CD14-positive monocyte (primary cell): ENCODE measurements at regions not wholly inside any gene's neighbourhood (a gene's known extent, or its start where the extent isn't known, plus 50 kb on each side); places are given as distances from the start of the nearest gene placed in this dataset.

Experiments
- DNase-seq, 3 donors: peaks; one replicate each; pipeline ENCODE4 v3.0.0-alpha.2; 2011 to 2022
- H2AFZ ChIP-seq: 2 replicates; pipeline ENCODE4 v1.6.0; 2012; ENCODE audit warnings: mild to moderate bottlenecking, low read depth, low read length, inconsistent platforms; ENCODE audit not compliant: insufficient read depth, poor library complexity, severe bottlenecking
- H3K27ac ChIP-seq, 2 donors: 1 replicate in 1 of 2; 2 replicates in 1 of 2; pipeline ENCODE4 v1.5.1; 2012 to 2013; ENCODE audit warnings: low read length in 2 of 2, control low read depth in 1 of 2, inconsistent platforms in 1 of 2, low read depth in 1 of 2, mild to moderate bottlenecking in 1 of 2
- H3K27me3 ChIP-seq, 2 donors: one replicate each; pipeline versions ENCODE4 v1.6.0 to v1.6.1; 2011 to 2013; ENCODE audit warnings: low read length in 2 of 2; ENCODE audit not compliant: control insufficient read depth in 2 of 2, insufficient read depth in 2 of 2
- H3K36me3 ChIP-seq, 2 donors: replicated peaks in 1 of 2; 1 replicate in 1 of 2; 2 replicates in 1 of 2; pipeline versions ENCODE4 v1.5.1 to v1.6.1; 2012 to 2013; ENCODE audit warnings: low read length in 2 of 2, control low read depth in 1 of 2, inconsistent platforms in 1 of 2, mild to moderate bottlenecking in 1 of 2; ENCODE audit not compliant: insufficient read depth in 2 of 2, control insufficient read depth in 1 of 2
- H3K4me1 ChIP-seq, 2 donors: 1 replicate in 1 of 2; 2 replicates in 1 of 2; pipeline versions ENCODE4 v1.5.1 to v1.6.1; 2012 to 2013; ENCODE audit warnings: low read length in 2 of 2, control low read depth in 1 of 2, inconsistent platforms in 1 of 2, mild to moderate bottlenecking in 1 of 2, moderate library complexity in 1 of 2; ENCODE audit not compliant: insufficient read depth in 2 of 2, control insufficient read depth in 1 of 2
- H3K4me2 ChIP-seq: replicated peaks from 2 replicates; pipeline ENCODE3; 2012; ENCODE audit warnings: low read length, moderate library complexity, mild to moderate bottlenecking; ENCODE audit not compliant: poor library complexity, severe bottlenecking; ENCODE audit errors: extremely low read depth
- H3K4me3 ChIP-seq, 3 experiments: fragments of 200-600 bp in 1 of 3; sonication (generic) in 1 of 3; replicated peaks in 1 of 3; 1 replicate in 2 of 3; 2 replicates in 1 of 3; pipeline ENCODE4 v1.5.1; 2011 to 2013; ENCODE audit warnings: low read length in 3 of 3, mild to moderate bottlenecking in 3 of 3, control low read depth in 2 of 3, low read depth in 2 of 3, inconsistent platforms in 1 of 3, moderate library complexity in 1 of 3
- H3K79me2 ChIP-seq: 2 replicates; pipeline ENCODE4 v1.6.0; 2012; ENCODE audit warnings: mild to moderate bottlenecking, control low read depth, inconsistent platforms, low read length, moderate library complexity; ENCODE audit not compliant: insufficient read depth
- H3K9ac ChIP-seq: 2 replicates; pipeline ENCODE4 v1.6.0; 2017; ENCODE audit warnings: low read length, mild to moderate bottlenecking; ENCODE audit not compliant: insufficient read depth, poor library complexity, severe bottlenecking
- H3K9me3 ChIP-seq, 2 donors: replicated peaks in 1 of 2; 1 replicate in 1 of 2; 2 replicates in 1 of 2; pipeline versions ENCODE4 v1.5.1 to v1.6.1; 2012 to 2013; ENCODE audit warnings: low read length in 2 of 2, control low read depth in 1 of 2; ENCODE audit not compliant: control insufficient read depth in 1 of 2, insufficient read depth in 1 of 2
- H4K20me1 ChIP-seq: 2 replicates; pipeline ENCODE4 v1.6.0; 2012; ENCODE audit warnings: mild to moderate bottlenecking, low read length, control low read depth, moderate library complexity; ENCODE audit not compliant: insufficient read depth
- H3K27ac Mint-ChIP-seq, 7 donors: one replicate each; pipeline ENCODE4 v1.8.0; 2020; ENCODE audit warnings: mild to moderate bottlenecking in 7 of 7, mixed read lengths in 7 of 7, moderate library complexity in 6 of 7, inconsistent platforms in 2 of 7
- H3K27me3 Mint-ChIP-seq, 3 donors: one replicate each; pipeline ENCODE4 v1.8.0; 2021 to 2022; ENCODE audit warnings: low read depth in 3 of 3, mild to moderate bottlenecking in 3 of 3, mixed read lengths in 3 of 3, moderate library complexity in 3 of 3, inconsistent platforms in 1 of 3
- H3K36me3 Mint-ChIP-seq, 2 donors: one replicate each; pipeline ENCODE4 v1.8.0; 2020; ENCODE audit warnings: mixed read lengths in 2 of 2, inconsistent platforms in 1 of 2, mild to moderate bottlenecking in 1 of 2
- H3K4me1 Mint-ChIP-seq: one replicate; pipeline ENCODE4 v1.8.0; 2020; ENCODE audit warnings: mild to moderate bottlenecking, mixed read lengths
- H3K4me3 Mint-ChIP-seq, 2 donors: one replicate each; pipeline ENCODE4 v1.8.0; 2020; ENCODE audit warnings: mild to moderate bottlenecking in 2 of 2, mixed read lengths in 2 of 2, moderate library complexity in 1 of 2
- H3K9me3 Mint-ChIP-seq, 7 donors: one replicate each; pipeline ENCODE4 v1.8.0; 2020 to 2022; ENCODE audit warnings: mixed read lengths in 7 of 7, mild to moderate bottlenecking in 6 of 7, moderate library complexity in 6 of 7, inconsistent platforms in 2 of 7
- WGBS: methylation state at CpG from one replicate; pipeline ENCODE4 v1.1.5; 2013; ENCODE audit warnings: missing lambda C conversion rate; ENCODE audit not compliant: insufficient coverage; 5-methylcytosine and 5-hydroxymethylcytosine counted together
- intact Hi-C, 2 donors: fragments of 100-400 bp; cut with micrococcal nuclease; formaldehyde crosslinking; loops; one replicate each; pipeline versions ENCODE4 v1.15.0 to v1.15.1; 2023
- TF ChIP-seq, protein P1 (sequence below): fragments of 200-600 bp; IDR thresholded peaks from one replicate; pipeline ENCODE4 v1.8.0; 2022; ENCODE audit warnings: antibody characterized with exemption, mild to moderate bottlenecking

- no peaks in the 10 kb centered on the region for H3K36me3 Mint-ChIP-seq
- WGBS = 40% methylated on average over 1 of the region's 5 CpGs
These were observed 789.1 kb upstream of the SLITRK5 start for GRCh38 chr13:86882107-86882506.

GRCh38 chr13:86882835-86883234, 788.3 kb upstream of the SLITRK5 start:
- no peak overlapping the region for H2AFZ ChIP-seq
- TF ChIP-seq, protein P1, sequence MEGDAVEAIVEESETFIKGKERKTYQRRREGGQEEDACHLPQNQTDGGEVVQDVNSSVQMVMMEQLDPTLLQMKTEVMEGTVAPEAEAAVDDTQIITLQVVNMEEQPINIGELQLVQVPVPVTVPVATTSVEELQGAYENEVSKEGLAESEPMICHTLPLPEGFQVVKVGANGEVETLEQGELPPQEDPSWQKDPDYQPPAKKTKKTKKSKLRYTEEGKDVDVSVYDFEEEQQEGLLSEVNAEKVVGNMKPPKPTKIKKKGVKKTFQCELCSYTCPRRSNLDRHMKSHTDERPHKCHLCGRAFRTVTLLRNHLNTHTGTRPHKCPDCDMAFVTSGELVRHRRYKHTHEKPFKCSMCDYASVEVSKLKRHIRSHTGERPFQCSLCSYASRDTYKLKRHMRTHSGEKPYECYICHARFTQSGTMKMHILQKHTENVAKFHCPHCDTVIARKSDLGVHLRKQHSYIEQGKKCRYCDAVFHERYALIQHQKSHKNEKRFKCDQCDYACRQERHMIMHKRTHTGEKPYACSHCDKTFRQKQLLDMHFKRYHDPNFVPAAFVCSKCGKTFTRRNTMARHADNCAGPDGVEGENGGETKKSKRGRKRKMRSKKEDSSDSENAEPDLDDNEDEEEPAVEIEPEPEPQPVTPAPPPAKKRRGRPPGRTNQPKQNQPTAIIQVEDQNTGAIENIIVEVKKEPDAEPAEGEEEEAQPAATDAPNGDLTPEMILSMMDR = no peak
- H3K27me3 Mint-ChIP-seq = no peaks in the 10 kb centered on the region
- intact Hi-C loops = no loop called here
- H3K27me3 ChIP-seq = no peaks in the 10 kb centered on the region
- no peak overlapping the region for H3K4me3 ChIP-seq
- no peaks in the 10 kb centered on the region for H3K36me3 Mint-ChIP-seq
- H3K4me1 ChIP-seq = no peaks in the 10 kb centered on the region
- no peak overlapping the region for H3K4me3 Mint-ChIP-seq
- no peak overlapping the region for H3K27ac ChIP-seq
- no peak overlapping the region for H3K4me2 ChIP-seq
- 0% methylated on average over 2 of the region's 3 CpGs for WGBS
- no peaks in the 10 kb centered on the region for H3K9me3 ChIP-seq
- H3K9ac ChIP-seq = no peak overlapping the region
- no peaks in the 10 kb centered on the region for H3K79me2 ChIP-seq
- peaks cover 0 to 11% (median 3%) of the 10 kb centered on the region in 7 donors for H3K9me3 Mint-ChIP-seq
- no peak for DNase-seq
- H4K20me1 ChIP-seq = no peaks in the 10 kb centered on the region
- no peak overlapping the region for H3K27ac Mint-ChIP-seq
- no peaks in the 10 kb centered on the region for H3K36me3 ChIP-seq
- H3K4me1 Mint-ChIP-seq = no peaks in the 10 kb centered on the region

More at GRCh38 chr13:86882107-86882506, 789.1 kb upstream of the SLITRK5 start:
- no peak for DNase-seq
- no peaks in the 10 kb centered on the region for H3K9me3 ChIP-seq
- H3K9me3 Mint-ChIP-seq = peaks cover 0 to 11% (median 1%) of the 10 kb centered on the region in 7 donors
- TF ChIP-seq, protein P1 = no peak
- H3K4me3 Mint-ChIP-seq = no peak overlapping the region
- no peak overlapping the region for H2AFZ ChIP-seq
- no peaks in the 10 kb centered on the region for H3K27me3 Mint-ChIP-seq
- H3K27me3 ChIP-seq = no peaks in the 10 kb centered on the region
- H3K4me3 ChIP-seq = no peak overlapping the region
- intact Hi-C loops = no loop called here
- H3K79me2 ChIP-seq = no peaks in the 10 kb centered on the region
- no peaks in the 10 kb centered on the region for H3K4me1 ChIP-seq
- H3K27ac Mint-ChIP-seq = no peak overlapping the region
- no peaks in the 10 kb centered on the region for H3K4me1 Mint-ChIP-seq
- H3K4me2 ChIP-seq = no peak overlapping the region
- H3K9ac ChIP-seq = no peak overlapping the region
- H4K20me1 ChIP-seq = no peaks in the 10 kb centered on the region
- no peaks in the 10 kb centered on the region for H3K36me3 ChIP-seq
- H3K27ac ChIP-seq = no peak overlapping the region
